ENCODE measurements at regions not wholly inside any gene's neighbourhood (a gene's known extent, or its start where the extent isn't known, plus 50 kb on each side); places are given as distances from the start of the nearest gene placed in this dataset.

DNA sequence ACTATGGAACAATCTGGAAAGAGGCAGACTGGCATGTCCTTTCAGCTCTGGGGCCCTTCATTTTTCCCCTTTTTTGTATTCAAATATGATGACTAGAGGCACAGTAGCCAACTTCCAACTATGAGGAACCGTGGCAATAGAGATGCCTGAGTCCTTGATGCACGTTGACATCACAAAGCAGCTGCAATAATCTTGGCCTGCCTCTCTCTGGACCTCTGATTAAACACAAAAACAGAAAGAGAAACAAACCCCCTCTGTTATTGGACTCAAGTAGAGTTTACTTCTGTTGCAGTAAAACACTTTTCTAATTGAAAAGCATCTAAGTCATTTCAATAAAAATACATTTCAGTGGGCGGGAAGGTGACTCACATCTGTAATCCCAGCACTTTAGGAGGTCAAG, 122.2 kb upstream of the GRAMD2B start:
- no peak for DNase-seq
- Histone ChIP-seq H3K36me3 (no peaks in the 10 kb centered on the region), H3K4me3 (replicated peaks in 1 of 3) (no peak overlapping the region), H3K27me3 (no peaks in the 10 kb centered on the region), H3K9me3 (no peaks in the 10 kb centered on the region), H3K27ac (no peak overlapping the region), H3K4me1 (no peaks in the 10 kb centered on the region)
- TF ChIP-seq, protein P1, sequence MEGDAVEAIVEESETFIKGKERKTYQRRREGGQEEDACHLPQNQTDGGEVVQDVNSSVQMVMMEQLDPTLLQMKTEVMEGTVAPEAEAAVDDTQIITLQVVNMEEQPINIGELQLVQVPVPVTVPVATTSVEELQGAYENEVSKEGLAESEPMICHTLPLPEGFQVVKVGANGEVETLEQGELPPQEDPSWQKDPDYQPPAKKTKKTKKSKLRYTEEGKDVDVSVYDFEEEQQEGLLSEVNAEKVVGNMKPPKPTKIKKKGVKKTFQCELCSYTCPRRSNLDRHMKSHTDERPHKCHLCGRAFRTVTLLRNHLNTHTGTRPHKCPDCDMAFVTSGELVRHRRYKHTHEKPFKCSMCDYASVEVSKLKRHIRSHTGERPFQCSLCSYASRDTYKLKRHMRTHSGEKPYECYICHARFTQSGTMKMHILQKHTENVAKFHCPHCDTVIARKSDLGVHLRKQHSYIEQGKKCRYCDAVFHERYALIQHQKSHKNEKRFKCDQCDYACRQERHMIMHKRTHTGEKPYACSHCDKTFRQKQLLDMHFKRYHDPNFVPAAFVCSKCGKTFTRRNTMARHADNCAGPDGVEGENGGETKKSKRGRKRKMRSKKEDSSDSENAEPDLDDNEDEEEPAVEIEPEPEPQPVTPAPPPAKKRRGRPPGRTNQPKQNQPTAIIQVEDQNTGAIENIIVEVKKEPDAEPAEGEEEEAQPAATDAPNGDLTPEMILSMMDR (IDR thresholded peaks at IDR 0.05) = no peak
- TF ChIP-seq POLR2A (IDR thresholded peaks at IDR 0.05) = no peak
- intact Hi-C loops (cut with DNase I) = no loop called here
- 72 to 80% methylated on average over 3 of the region's 3 CpGs for WGBS, 2 donors

DNA sequence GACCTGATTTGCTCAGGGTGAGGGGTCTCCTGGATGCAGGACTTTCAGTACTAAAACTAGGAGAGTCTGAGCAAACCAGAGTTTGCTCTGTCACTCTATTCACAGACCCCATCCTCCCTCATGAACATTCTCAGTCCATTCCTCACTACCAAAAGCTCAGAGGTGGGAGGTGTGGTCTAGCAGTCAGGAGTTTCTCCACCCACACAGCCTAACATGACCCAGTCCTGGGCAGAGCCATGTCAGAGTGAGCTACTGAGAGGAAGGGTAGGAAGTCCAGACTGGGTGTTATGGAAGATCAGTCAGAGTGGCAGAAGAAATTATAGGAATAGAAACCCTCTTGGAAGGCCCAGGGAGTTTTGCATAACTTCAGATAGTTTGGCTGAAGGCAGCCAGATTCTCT, 113.3 kb upstream of the GRAMD2B start:
- no peak for TF ChIP-seq POLR2A (IDR thresholded peaks at IDR 0.05)
- TF ChIP-seq, protein P1 (IDR thresholded peaks at IDR 0.05) = no peak
- Histone ChIP-seq H3K27ac (no peak overlapping the region), H3K4me1 (no peaks in the 10 kb centered on the region), H3K27me3 (no peaks in the 10 kb centered on the region), H3K9me3 (no peaks in the 10 kb centered on the region), H3K4me3 (replicated peaks in 1 of 3) (no peak overlapping the region), H3K36me3 (no peaks in the 10 kb centered on the region)
- intact Hi-C loops (cut with DNase I) = no loop called here
- DNase-seq = no peak

DNA sequence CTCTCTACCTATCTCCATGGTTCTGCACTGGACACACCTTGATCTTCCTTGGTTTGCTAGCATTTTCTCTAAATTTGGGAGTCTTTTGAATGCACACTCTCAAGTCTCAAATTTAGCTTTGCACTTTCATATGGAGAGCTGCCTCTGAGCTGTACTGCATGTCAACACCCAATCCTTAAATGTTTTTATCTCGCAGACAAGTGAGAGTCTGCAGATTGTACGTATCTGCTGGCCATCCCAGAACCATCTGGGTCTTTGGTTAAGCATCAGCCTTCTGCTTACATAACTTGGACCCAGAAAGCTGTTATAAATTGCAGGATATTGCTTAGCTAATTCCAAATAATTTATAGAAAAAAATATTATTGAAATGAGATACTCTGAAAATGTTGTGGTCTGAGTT, 111.4 kb upstream of the GRAMD2B start:
- Histone ChIP-seq H3K27ac (no peak overlapping the region), H3K36me3 (no peaks in the 10 kb centered on the region), H3K4me3 (replicated peaks in 1 of 3) (no peak overlapping the region), H3K27me3 (no peaks in the 10 kb centered on the region), H3K4me1 (no peaks in the 10 kb centered on the region), H3K9me3 (no peaks in the 10 kb centered on the region)
- intact Hi-C loops (cut with DNase I) = no loop called here
- no peak for TF ChIP-seq POLR2A (IDR thresholded peaks at IDR 0.05)
- TF ChIP-seq, protein P1 (IDR thresholded peaks at IDR 0.05) = no peak
- no peak for DNase-seq
- 82% methylated on average over 2 of the region's 2 CpGs for WGBS, 2 donors

DNA sequence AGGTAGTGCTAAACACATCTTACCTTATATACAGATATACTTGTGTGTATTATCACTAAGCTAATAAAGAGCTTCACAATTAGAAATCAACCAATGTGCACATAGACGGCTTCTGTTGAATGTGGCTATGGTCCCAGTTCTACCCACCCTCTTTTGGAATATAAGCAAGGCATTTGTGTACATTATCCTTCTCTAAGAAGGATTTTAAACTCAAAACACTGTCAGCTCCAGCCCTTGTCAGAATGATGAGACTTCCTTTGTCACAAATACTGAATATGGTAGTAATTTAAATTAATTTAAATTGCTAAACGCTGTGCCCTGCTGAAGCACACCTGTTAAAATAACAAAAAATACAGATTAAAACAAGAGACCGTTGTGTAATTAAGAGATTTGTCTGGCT, 107.9 kb upstream of the GRAMD2B start:
- H3K27ac ChIP-seq = no peak overlapping the region
- no peaks in the 10 kb centered on the region for H3K4me1 ChIP-seq
- no peaks in the 10 kb centered on the region for H3K27me3 ChIP-seq
- no peak overlapping the region for H3K4me3 ChIP-seq (replicated peaks in 1 of 3)
- WGBS, 2 donors = 76 to 78% methylated on average over 3 of the region's 3 CpGs
- no peaks in the 10 kb centered on the region for H3K9me3 ChIP-seq
- intact Hi-C loops (cut with DNase I) = no loop called here
- H3K36me3 ChIP-seq = no peaks in the 10 kb centered on the region
- TF ChIP-seq POLR2A (IDR thresholded peaks at IDR 0.05) = no peak
- TF ChIP-seq, protein P1 (IDR thresholded peaks at IDR 0.05) = no peak
- DNase-seq = no peak

DNA sequence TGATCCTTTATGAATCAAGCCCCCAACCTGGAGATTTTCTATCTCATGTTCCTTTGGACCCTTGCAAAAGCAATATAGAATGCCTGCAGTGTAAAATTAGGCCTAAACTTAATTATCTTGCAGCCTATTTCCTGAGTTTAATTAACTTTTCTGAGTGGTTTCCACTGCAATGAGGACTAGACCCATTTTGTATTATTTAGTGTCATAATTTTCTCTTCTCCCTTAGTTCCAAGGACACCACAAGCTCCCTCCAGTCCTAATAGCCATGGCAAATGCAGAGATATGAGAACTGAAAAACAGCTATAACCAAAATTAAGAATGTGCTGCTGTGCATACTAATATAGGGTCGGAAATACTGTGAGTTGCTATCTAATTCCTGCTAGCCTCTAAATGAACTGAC, 90.9 kb upstream of the GRAMD2B start:
- no peak overlapping the region for H3K4me3 ChIP-seq (replicated peaks in 1 of 3)
- intact Hi-C loops (cut with DNase I) = no loop called here
- H3K27ac ChIP-seq = no peak overlapping the region
- H3K4me1 ChIP-seq = no peaks in the 10 kb centered on the region
- H3K36me3 ChIP-seq = no peaks in the 10 kb centered on the region
- WGBS, 2 donors = 89 to 94% methylated on average over 1 of the region's 1 CpG
- H3K27me3 ChIP-seq = no peaks in the 10 kb centered on the region
- TF ChIP-seq, protein P1 (IDR thresholded peaks at IDR 0.05) = no peak
- no peak for TF ChIP-seq POLR2A (IDR thresholded peaks at IDR 0.05)
- no peak for DNase-seq
- H3K9me3 ChIP-seq = no peaks in the 10 kb centered on the region
